Vagina (tissue), 2 donors: ENCODE measurements at regions not wholly inside any gene's neighbourhood (a gene's known extent, or its start where the extent isn't known, plus 50 kb on each side); places are given as distances from the start of the nearest gene placed in this dataset.

Source experiments
- CTCF ChIP-seq, 3 experiments: fragments of 450-650 bp in 2 of 3; fragments of 200-600 bp in 1 of 3; sonication (generic) in 1 of 3; IDR thresholded peaks; one replicate each; pipeline ENCODE4 v1.5.1; 2017 to 2019; ENCODE audit warnings: antibody characterized with exemption in 3 of 3, mild to moderate bottlenecking in 2 of 3, moderate library complexity in 2 of 3
- POLR2A ChIP-seq, 2 donors: fragments of 450-650 bp; IDR thresholded peaks; one replicate each; pipeline ENCODE4 v1.6.1; 2017; ENCODE audit warnings: antibody characterized with exemption in 2 of 2, mild to moderate bottlenecking in 2 of 2, moderate library complexity in 2 of 2
- POLR2AphosphoS5 ChIP-seq, 2 donors: sonication (generic); formaldehyde crosslinking; IDR thresholded peaks; one replicate each; pipeline ENCODE4 v1.9.0; 2017; ENCODE audit warnings: antibody characterized with exemption in 2 of 2, mild to moderate bottlenecking in 2 of 2, low read depth in 1 of 2; ENCODE audit not compliant: insufficient read depth in 1 of 2

GRCh38 chr2:2727876-2728511, 396.9 kb upstream of the MYT1L start:
- no peak for TF ChIP-seq CTCF (IDR thresholded peaks at IDR 0.05)
- no peak for TF ChIP-seq POLR2A (IDR thresholded peaks at IDR 0.05)
- TF ChIP-seq POLR2AphosphoS5 (IDR thresholded peaks at IDR 0.05; ENCODE audit: insufficient read depth in 1 of 2, low read depth in 1 of 2): no peak
